ENCODE measurements at regions not wholly inside any gene's neighbourhood (a gene's known extent, or its start where the extent isn't known, plus 50 kb on each side); places are given as distances from the start of the nearest gene placed in this dataset.
"Not testable (repeated sequence)": the region's sequence is repeated elsewhere in the genome, so short reads cannot be mapped to it uniquely, and the experiment has no call there.

DNA sequence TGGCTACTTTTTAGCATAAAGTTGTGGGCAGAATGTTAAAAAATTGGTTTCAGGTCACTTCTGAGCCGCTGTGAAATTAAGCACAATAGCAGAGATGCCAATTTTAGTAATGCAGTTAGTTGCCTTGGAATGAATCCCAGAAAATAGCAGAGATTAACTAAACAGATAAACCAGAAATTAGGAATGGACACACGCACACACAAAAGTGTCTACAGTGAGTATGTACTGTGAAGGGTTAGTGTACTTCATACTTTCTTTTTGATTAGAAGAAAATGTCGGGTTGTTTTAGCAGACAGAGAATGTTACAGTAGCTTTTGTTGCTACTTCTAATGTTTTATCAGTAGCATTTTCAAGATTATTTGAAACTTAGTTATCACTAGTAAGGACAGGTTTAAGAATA is 106.7 kb downstream of the LEPR start:
- no peak for DNase-seq (ENCODE audit: low read depth in 2 of 2)

DNA sequence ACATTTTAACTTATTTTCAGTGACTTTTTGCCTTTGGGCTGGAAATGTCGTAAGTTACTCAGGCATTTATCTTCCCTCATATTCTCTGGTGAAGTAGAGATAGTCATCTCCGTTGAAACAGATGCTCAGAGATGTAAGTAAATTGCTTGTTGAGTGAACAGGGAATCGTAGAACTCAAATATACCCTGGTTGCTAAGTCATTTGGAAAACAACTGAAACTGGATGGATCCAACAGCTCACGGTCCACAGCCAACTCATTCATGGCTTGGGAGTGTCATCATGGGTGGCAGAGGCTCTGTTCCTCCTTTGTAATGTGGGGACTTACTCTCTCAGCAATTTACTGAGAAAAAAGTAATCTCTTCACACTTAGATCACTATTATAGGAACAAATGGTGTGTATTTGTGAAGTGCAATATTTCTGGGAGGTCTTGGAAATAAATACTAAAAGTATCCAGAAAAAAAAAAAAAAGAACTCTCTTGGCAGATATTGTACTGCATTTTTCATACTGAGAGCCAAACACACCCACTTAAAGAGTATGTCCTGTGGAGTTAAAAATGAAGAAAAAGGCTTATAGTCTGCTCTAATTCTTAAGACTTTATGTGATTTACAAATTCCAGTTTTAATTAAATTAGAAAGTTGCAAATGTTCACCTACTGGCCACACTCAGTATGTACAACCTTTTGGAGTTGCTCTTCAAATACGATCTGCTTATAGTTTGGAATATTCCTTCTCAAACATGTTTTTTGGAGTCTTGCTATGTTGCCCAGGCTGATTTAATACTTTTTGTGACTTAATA is 107.4 kb downstream of the LEPR start:
- DNase-seq (ENCODE audit: low read depth in 2 of 2), result no peak

DNA sequence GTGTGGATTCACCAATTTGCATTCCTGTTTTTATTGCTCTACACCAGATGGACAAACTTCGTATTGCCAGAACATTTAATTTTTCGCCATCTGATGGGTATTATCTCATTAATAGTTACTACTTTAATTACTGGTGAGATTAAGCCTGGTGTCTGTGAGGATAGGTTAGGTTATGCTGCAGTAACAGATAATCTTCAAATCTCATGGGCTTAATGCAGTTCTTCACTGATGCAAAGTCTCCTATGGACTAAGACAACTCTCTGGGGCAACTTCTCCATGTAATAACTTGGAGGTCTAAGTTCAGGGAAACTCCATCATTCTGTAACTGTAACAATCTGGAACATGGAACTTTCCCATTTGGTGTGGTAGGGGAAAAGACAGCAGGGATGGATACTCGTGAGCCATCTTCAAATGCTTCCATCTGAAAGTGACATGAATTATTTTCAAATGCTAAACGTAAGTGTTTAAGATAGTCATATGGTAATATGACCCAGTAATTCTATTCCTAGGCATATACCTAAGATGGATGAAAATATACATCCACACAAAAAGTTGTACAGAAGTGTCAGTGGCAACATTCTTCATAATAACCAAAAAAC is 111.6 kb downstream of the LEPR start:
- no peak for DNase-seq (ENCODE audit: low read depth in 2 of 2)

DNA sequence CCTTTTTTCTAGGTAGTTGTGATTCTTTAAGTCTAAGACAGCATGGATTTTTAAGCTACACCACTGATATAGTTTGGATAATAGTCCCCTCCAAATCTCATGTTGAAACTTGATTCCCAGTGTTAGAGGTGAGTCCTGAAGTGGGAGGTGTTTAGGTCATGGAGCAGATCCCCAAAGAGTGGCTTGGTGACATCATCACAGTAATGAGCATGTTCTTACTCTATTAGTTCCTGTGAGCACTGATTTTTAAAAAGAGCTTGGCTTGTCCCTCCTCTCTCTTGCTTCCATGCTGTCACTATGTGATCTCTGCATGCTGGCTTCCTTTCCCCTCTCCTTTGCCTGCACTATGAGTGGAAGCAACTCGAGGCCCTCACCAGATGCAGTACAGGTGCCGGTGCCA is 115.5 kb downstream of the LEPR start:
- no peak for DNase-seq (ENCODE audit: low read depth in 2 of 2)

DNA sequence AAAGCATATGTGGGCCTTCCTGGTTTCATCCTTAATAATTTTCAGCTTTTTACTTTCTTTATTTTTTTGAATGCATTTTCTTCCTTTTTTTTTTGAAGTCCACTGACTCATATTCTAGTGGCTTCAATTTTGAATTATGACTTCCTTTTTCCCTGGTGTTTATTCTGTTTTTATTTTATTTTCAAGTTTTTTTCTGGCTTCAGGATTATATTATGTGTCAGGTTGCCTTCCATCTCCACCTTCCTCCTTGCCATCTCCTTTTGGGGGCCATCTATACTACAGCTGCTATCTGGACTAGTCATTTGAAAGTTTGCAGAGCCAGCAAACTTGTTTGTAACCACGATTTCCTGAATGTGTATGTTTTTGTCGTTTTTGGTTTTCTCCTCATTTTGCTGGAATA is 117.6 kb downstream of the LEPR start:
- no peak for DNase-seq (ENCODE audit: low read depth in 2 of 2)

DNA sequence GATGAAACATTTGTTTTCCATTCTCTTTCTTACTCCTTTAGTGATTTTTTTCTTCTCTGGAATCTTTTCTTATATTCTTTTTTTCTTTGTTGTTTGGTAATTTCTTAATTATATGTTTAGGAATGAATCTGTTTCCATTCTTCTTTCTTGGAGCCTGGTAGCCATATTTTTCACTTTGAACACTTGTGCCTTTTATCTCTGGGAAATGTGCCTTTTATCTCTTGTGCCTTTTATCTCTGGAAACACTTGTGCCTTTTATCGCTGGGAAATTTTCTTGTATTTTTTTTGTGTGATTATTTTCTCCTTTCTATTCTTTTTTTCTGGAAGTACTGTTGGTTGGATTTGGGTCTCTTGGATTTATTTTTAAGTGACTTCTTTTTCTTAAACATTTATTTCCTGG is 118.2 kb downstream of the LEPR start:
- no peak for DNase-seq (ENCODE audit: low read depth in 2 of 2)

DNA sequence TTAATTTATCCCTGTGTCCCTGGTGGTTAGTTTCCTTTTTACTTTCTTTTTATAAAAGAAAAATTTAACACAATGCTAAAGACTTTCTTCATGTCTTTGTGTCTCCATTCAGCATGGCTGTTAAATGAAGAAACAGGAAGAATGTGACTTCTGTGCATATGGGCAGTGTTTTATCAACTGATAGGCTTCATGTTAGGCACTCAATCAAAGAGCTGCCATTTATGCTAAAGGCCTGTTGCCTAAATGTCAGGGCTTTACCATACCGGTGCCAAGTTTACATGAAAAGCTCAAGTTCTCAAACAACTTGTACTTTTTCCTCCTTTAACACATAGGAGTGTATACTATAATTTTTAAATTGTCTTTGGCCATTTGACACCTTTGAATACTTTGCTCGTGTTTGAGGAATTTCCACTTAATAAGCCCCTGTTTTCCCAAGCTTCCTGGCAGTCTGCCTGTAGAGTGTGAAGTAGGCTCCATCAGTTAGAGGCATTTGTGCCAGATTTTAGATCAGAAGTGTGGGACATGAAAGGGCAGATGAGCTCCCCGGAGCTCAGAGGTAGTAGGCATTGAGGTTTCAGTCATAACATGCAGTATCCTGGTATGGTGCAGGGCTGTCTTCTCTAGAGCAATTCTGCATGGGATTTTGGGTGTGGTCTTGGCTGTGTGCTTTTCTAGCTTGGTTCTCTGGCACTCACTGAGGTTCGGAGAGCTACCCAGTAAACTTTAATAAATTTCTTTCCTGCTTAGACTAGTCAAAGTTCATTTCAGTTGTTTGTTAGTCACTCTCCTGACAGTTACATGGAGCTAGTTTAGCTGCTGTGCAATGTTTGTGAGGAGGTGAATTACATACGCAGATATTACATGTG is 119.0 kb downstream of the LEPR start:
- DNase-seq (ENCODE audit: low read depth in 2 of 2), result no peak

DNA sequence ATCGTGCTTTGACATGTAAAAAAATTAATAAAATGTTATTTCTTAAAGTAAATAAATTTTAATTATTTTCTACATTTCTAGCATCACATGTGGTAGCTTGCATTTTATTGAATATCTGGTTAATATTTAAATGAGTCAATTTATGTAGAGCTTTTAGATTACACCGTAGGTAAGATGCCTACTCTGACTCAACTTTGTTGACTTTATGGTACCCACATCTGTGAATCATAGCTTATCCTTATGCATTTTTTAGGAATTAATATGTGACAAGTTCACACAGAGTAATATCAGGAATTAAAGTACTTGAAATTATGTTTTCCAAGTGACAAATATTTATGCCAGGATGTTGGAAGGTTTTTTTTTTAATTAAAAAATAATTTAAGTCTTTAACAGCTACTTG is 120.7 kb downstream of the LEPR start:
- DNase-seq (ENCODE audit: low read depth in 2 of 2), result no peak

DNA sequence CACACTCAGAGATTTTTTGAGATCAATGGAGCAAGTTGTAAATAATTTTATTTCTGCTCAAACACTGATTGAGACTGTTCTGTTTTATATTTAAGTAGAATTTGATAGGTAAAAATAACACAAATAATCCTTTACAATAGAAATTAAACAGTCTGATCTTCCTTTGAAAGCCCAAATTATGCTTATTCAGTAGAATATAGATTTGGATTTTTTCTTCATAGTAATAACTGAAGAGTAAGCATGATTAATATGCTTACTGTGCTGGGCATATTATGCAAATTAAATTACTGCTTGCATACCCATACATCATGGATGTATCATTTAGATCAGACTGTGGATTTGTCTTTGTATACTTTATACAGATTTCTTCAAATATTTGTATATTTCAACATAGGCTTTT is 121.4 kb downstream of the LEPR start:
- DNase-seq (ENCODE audit: low read depth in 2 of 2), result no peak

DNA sequence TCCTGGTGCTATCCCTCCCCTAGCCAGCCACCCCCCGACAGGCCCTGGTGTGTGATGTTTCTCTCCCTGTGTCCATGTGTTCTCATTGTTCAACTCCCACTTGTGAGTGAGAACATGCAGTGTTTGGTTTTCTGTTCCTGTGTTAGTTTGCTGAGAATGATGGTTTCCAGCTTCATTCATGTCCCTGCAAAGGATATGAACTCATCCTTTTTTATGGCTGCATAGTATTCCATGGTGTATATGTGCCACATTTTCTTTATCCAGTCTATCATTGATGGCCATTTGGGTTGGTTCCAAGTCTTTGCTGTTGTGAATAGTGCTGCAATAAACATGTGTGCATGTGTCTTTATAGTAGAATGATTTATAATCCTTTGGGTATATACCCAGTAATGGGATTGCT is 122.1 kb downstream of the LEPR start:
- not testable (repeated sequence) for DNase-seq (ENCODE audit: low read depth in 2 of 2)

DNA sequence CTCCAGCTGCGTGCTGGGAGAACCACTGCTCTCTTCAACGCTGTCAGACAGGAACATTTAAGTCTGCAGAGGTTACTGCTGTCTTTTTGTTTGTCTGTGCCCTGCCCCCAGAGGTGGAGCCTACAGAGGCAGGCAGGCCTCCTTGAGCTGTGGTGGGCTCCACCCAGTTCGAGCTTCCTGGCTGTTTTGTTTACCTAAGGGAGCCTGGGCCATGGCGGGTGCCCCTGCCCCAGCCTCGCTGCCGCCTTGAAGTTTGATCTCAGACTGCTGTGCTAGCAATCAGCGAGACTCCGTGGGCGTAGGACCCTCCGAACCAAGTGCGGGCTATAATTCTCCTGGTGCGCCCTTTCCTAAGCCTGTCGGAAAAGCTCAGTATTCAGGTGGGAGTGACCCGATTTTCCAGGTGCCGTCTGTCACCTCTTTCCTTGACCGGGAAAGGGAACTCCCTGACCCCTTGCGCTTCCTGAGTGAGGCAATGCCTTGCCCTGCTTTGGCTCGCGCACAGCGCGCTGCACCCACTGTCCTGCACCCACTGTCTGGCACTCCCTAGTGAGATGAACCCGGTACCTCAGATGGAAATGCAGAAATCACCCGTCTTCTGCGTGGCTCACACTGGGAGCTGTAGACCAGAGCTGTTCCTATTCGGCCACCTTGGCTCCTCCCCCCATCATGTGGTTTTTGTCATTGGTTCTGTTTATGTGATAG is 130.0 kb downstream of the LEPR start:
- DNase-seq (ENCODE audit: low read depth in 2 of 2), result not testable (repeated sequence)

DNA sequence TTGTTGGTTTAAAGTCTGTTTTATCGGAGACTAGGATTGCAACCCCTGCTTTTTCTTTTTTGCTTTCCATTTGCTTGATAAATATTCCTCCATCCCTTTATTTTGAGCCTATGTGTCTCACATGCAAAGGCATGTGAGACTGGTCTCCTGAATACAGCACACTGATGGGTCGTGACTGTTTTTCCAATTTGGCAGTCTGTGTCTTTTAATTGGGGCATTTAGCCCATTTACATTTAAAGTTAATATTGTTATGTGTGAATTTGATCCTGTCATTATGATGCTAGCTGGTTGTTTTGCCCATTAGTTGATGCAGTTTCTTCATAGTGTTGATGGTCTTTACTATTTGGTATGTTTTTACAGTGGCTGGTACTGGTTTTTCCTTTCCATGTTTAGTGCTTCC is 132.0 kb downstream of the LEPR start:
- DNase-seq (ENCODE audit: low read depth in 2 of 2), result not testable (repeated sequence)

DNA sequence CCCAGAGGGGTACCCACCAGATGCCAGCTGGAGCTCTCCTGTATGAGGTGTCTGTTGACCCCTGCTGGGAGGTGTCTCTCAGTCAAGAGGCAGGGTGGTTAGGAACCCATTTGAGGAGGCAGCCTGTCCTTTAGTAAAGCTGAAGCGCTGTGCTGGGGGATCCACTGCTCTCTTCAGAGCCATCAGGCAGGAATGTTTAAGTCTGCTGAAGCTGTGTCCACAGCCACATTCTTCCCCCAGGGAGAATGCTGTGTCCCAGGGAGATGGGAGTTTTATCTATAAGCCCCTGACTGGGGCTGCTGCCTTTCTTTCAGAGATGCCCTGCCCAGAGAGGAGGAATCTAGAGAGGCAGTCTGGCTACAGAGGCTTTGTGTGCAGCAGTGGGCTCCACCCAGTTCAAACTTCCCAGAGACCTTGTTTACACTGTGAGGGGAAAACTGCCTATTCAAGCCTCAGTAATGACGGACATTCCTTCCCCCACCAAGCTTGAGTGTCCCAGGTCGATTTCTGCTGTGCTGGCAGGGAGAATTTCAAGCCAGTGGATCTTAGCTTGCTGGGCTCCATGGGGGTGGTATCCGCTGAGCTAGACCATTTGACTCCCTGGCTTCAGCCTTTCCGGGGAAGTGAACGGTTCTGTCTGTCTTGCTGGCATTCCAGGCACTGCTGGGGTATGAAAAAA is 133.8 kb downstream of the LEPR start:
- DNase-seq (ENCODE audit: low read depth in 2 of 2), result not testable (repeated sequence)

DNA sequence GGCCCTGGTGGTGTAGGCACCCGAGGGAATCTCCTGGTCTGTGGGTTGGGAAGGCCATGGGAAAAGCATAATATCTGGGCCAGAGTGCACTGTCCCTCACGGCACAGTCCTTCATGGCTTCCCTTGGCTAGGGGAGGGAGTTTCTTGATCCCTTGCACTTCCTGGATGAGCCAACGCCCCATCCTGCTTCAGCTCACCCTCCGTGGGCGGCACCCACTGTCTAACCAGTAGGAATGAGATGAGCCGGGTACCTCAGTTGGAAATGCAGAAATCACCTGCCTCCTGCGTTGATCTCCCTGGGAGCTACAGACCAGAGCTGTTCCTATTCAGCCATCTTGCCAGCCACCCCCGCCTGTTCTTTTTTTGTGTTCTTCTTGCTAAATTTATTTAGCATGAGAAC is 134.4 kb downstream of the LEPR start:
- DNase-seq (ENCODE audit: low read depth in 2 of 2), result no peak

DNA sequence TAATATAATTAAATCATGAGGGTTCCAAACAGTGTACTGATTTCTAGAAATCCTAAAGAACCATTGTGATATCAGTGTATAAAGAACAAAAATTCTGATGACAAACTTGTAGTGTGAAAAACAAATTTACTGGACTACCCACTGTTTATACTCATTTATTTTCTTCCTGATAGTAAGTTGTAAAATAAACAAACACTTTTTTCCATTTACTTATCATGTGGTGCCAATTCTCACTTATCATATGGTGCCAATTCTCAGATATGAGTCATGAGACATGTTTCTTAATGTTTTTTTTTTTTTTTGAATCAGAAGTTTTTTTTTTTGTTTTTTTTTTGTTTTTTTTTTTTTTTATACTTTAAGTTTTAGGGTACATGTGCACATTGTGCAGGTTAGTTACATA is 137.7 kb downstream of the LEPR start:
- no peak for DNase-seq (ENCODE audit: low read depth in 2 of 2)

DNA sequence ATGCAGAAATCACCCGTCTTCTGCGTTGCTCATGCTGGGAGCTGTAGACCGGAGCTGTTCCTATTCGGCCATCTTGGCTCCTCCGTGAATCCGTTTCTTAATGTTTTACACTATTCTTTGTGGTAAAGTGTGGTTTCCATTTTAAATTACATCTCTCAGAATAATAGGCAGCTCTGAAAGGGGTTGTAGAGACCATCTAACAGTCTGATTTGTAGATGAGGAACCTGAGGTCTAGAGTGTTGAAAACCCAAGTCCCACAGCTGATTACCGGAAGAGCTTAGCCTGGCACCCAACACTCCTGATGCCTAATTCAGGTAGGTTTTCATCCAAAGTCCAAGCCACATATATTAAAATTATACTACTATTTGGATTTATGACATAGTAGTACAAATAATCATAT is 144.0 kb downstream of the LEPR start:
- no peak for DNase-seq (ENCODE audit: low read depth in 2 of 2)

DNA sequence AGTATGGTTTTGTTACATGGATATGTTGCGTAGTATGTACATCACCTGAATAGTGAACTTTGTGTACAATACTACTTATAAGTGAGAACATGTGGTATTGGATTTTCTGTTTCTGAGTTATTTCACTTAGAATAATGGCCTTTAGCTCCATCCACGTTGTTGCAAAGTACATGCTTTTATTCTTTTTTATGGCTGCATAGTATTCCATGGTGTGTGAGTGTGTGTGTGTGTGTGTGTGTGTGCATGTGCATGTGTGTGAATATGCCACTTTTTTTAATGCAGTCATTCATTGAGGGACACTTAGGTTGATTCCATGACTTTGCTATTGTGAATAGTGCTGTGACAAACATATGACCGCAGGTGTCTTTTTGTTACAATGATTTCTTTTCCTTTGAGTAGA is 147.8 kb downstream of the LEPR start:
- no peak for DNase-seq (ENCODE audit: low read depth in 2 of 2)

DNA sequence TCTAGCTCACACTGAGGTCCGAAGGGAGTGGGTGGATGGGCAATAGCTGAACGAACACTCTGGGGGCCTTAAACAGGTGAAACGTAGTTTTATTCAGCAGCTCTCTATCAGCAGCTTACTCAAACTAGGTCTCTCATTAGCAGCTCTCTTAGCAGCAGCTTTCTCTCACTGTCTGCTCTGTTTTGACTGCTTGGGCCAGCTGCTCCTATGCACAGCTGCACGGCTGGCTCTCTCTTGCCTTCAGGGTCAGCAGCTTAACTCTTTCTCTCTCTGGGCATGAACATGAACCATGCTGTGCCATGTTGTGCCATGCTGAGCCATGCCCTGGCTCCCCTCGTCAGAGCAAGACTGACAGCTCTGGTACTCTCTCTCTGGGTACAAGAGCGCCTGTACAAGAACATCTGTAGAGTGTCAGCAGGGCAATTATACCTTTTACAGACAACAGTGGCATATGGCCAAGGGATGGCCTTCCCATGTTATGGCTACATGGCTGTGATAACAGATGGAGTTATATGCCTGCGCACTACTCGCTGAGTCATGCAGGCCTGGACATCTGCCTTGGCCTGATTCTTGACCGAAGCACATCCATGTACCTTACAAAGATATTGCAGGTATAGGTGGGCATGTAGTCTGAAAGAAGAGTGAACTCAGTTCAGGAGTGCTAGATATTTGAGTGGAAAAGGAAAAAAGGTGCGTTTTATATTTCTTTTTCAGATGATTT is 152.4 kb downstream of the LEPR start:
- DNase-seq (ENCODE audit: low read depth in 2 of 2), result no peak

DNA sequence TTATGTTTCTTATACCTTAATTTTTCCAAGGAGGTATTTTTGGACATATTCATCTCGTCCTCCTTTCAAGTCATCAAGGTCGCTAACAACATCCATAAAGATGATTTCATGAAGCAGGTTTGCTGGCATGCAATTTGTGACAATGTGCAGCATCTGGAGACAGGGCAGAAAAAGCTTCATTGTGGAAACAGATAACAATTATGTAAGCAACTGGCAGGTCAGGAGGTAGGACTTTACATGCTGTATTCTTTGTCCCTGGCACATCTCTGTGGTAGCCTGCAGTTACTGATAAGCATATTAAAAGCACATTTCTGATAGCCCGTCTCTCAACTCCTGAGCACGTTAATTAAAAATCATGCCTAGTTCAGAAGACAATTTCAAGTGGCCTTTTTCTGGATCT is 156.8 kb downstream of the LEPR start:
- DNase-seq (ENCODE audit: low read depth in 2 of 2), result no peak

DNA sequence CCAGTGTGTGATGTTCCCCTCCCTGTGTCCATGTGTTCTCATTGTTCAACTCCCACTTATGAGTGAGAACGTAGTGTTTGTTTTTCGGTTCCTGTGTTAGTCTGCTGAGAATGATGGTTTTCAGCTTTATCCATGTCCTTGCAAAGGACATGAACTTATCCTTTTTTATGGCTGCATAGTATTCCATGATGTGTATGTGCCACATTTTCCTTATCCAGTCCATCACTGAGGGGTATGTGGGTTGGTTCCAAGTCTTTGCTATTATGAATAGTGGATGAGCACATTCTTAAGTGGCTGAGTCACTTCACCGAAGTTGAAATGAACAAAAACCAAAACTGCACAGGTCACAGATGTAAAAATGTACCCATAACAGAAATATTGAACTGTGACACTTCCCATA is 157.5 kb downstream of the LEPR start:
- not testable (repeated sequence) for DNase-seq (ENCODE audit: low read depth in 2 of 2)

DNA sequence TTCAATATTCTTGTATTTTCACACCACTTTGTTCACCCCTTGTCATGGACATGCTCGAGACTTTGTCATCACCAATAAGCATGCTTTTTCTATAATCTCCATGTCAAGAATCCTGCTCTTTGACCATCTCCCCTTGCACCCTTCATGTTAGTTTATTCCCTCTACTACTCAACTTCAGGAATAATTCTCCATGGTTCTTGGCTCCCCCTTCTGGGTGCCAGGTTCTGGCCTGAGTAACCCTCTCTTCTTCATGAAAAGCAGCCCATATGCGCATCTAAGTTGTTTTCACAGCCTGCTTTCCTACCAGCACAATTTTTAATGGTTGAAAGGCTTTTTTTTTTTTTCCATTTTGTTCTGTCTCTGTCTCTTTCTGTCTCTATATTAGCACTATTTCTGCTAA is 160.7 kb downstream of the LEPR start:
- DNase-seq (ENCODE audit: low read depth in 2 of 2), result no peak

Data from stimulated activated CD4-positive, alpha-beta T cell treated with anti-CD3 and anti-CD28 coated beads, Interleukin-15, amount 100 ng/mL, for 48 hours (primary cell).